Endothelial cell of umbilical vein (primary cell): ENCODE measurements at regions not wholly inside any gene's neighbourhood (a gene's known extent, or its start where the extent isn't known, plus 50 kb on each side); places are given as distances from the start of the nearest gene placed in this dataset.

Experiments used
- BruUV-seq: library from RNA; stranded (reverse); fragments of 400-500 nt; replicated peaks from 2 replicates; lab custom pipeline; 2021; lab: Mats Ljungman, UMichigan
- CTCF ChIA-PET: fragments of 300-600, 350-600 bp; sonication (Branson Sonifier 250); formaldehyde crosslinking; loops from one replicate; lab custom pipeline; 2021; ENCODE audit warnings: antibody characterized with exemption, inconsistent platforms; lab: Charles Lee
- POLR2A ChIA-PET: fragments of 300-600, 350-600 bp; sonication (Branson Sonifier 250); formaldehyde crosslinking; loops from one replicate; lab custom pipeline; 2021; ENCODE audit warnings: antibody characterized with exemption, inconsistent platforms; lab: Charles Lee
- DNase-seq: peaks from one replicate; pipeline ENCODE4 v3.0.0-alpha.2; 2011; ENCODE audit warnings: low read depth, low spot score
- FAIRE-seq: peaks from 2 replicates; lab custom pipeline; 2011; peaks lifted over from hg19 to GRCh38; lab: Jason Lieb, UNC
- H2AFZ ChIP-seq: 2 replicates; pipeline ENCODE4 v1.6.0; 2012; ENCODE audit warnings: low read depth, low read length, control low read depth, inconsistent platforms
- H3K27ac ChIP-seq: 2 replicates; pipeline ENCODE4 v1.5.1; 2011; ENCODE audit warnings: low read depth, mild to moderate bottlenecking, control low read depth, low read length, moderate library complexity; ENCODE audit not compliant: insufficient read depth
- H3K27me3 ChIP-seq, 2 experiments: 2 replicates each; pipeline versions ENCODE4 v1.6.0 to v1.6.1; 2011; ENCODE audit warnings: low read length in 2 of 2, mixed read lengths in 1 of 2; ENCODE audit not compliant: control insufficient read depth in 2 of 2, insufficient read depth in 2 of 2
- H3K36me3 ChIP-seq, 2 experiments: 2 replicates in 1 of 2; 3 replicates in 1 of 2; pipeline ENCODE4 v1.5.1; 2011; ENCODE audit warnings: low read length in 2 of 2, mild to moderate bottlenecking in 1 of 2, moderate library complexity in 1 of 2; ENCODE audit not compliant: control insufficient read depth in 2 of 2, insufficient read depth in 2 of 2; ENCODE audit errors: extremely low read depth in 1 of 2
- H3K4me1 ChIP-seq: 3 replicates; pipeline ENCODE4 v1.5.1; 2011; ENCODE audit warnings: mild to moderate bottlenecking, low read length; ENCODE audit not compliant: control insufficient read depth, insufficient read depth; ENCODE audit errors: extremely low read depth
- H3K4me2 ChIP-seq: 2 replicates; pipeline ENCODE4 v1.6.1; 2011; ENCODE audit warnings: low read length, control low read depth, mixed read lengths; ENCODE audit not compliant: insufficient read depth
- H3K4me3 ChIP-seq, 3 experiments: fragments of 200-600 bp in 1 of 3; sonication (generic), shearing (Covaris generic) in 1 of 3; replicated peaks in 1 of 3; 2 replicates each; pipeline ENCODE4 v1.5.1; 2011 to 2016; ENCODE audit warnings: control low read depth in 3 of 3, low read length in 3 of 3, mild to moderate bottlenecking in 2 of 3, inconsistent platforms in 1 of 3, low read depth in 1 of 3, moderate library complexity in 1 of 3; ENCODE audit not compliant: insufficient read depth in 1 of 3
- H3K79me2 ChIP-seq: 2 replicates; pipeline ENCODE4 v1.6.0; 2012; ENCODE audit warnings: low read length, inconsistent platforms; ENCODE audit not compliant: control insufficient read depth, insufficient read depth
- H3K9ac ChIP-seq: replicated peaks from 2 replicates; pipeline ENCODE3; 2011; ENCODE audit warnings: low read length, control low read depth; ENCODE audit not compliant: insufficient read depth; ENCODE audit errors: extremely low read depth
- H3K9me1 ChIP-seq: replicated peaks from 3 replicates; pipeline ENCODE4 v1.6.0; 2011; ENCODE audit warnings: mild to moderate bottlenecking, low read length; ENCODE audit not compliant: control insufficient read depth, insufficient read depth; ENCODE audit errors: extremely low read depth
- H3K9me3 ChIP-seq: replicated peaks from 2 replicates; pipeline ENCODE4 v1.5.1; 2012; ENCODE audit warnings: low read length, inconsistent platforms; ENCODE audit not compliant: control insufficient read depth, insufficient read depth
- H4K20me1 ChIP-seq: replicated peaks from 2 replicates; pipeline ENCODE3; 2011; ENCODE audit warnings: mild to moderate bottlenecking, low read length; ENCODE audit not compliant: control insufficient read depth, insufficient read depth; ENCODE audit errors: extremely low read depth
- EZH2 ChIP-seq: IDR thresholded peaks from 2 replicates; pipeline ENCODE4 v1.6.1; 2012; ENCODE audit warnings: borderline replicate concordance, low read depth, mild to moderate bottlenecking, moderate library complexity, low read length, inconsistent platforms; ENCODE audit not compliant: severe bottlenecking
- FOS ChIP-seq: IDR thresholded peaks from 2 replicates; pipeline ENCODE4 v1.6.1; 2011; ENCODE audit warnings: mild to moderate bottlenecking, low read length, moderate library complexity, borderline replicate concordance; ENCODE audit not compliant: insufficient read depth
- GATA2 ChIP-seq: IDR thresholded peaks from 2 replicates; pipeline ENCODE4 v1.7.0; 2011; ENCODE audit warnings: low read depth, mild to moderate bottlenecking, moderate library complexity, mixed read lengths, low read length; ENCODE audit not compliant: insufficient read length, insufficient read depth
- JUN ChIP-seq: IDR thresholded peaks from 2 replicates; pipeline ENCODE4 v1.6.1; 2011; ENCODE audit warnings: borderline replicate concordance, low read depth; ENCODE audit not compliant: insufficient read length, insufficient read depth
- MYC ChIP-seq: IDR thresholded peaks from one replicate; pipeline ENCODE4 v1.6.1; 2011; ENCODE audit warnings: mild to moderate bottlenecking, low read depth, low read length
- POLR2A ChIP-seq: IDR thresholded peaks from 2 replicates; pipeline ENCODE4 v1.6.1; 2012; ENCODE audit warnings: low read depth, mild to moderate bottlenecking, control low read depth, low read length
- POLR2AphosphoS5 ChIP-seq: IDR thresholded peaks from 2 replicates; pipeline ENCODE4 v1.6.1; 2012; ENCODE audit warnings: low read depth, mild to moderate bottlenecking, control low read depth, low read length, moderate library complexity; ENCODE audit not compliant: insufficient read depth
- dilution Hi-C: fragments of 300-500 bp; cut with MboI; formaldehyde crosslinking; loops from one replicate; pipeline ENCODE4 v1.15.0; 2019; ENCODE audit warnings: low sequenced_read_pairs; ENCODE audit not compliant: extremely low pct_ligation_motif_present
- intact Hi-C: fragments of 100-400 bp; cut with micrococcal nuclease; formaldehyde crosslinking; loops from one replicate; pipeline ENCODE4 v1.10.0; 2022
- TF ChIP-seq, protein P1 (sequence below), 2 donors: IDR thresholded peaks; 1 replicate in 1 of 2; 2 replicates in 1 of 2; pipeline ENCODE4 v1.5.1; 2011; ENCODE audit warnings: low read length in 2 of 2, mild to moderate bottlenecking in 2 of 2, moderate library complexity in 2 of 2, control low read depth in 1 of 2, inconsistent platforms in 1 of 2, low read depth in 1 of 2; ENCODE audit not compliant: insufficient read depth in 1 of 2; ENCODE audit errors: extremely low read depth in 1 of 2
- TF ChIP-seq, protein P2 (sequence below): IDR thresholded peaks from 2 replicates; pipeline ENCODE4 v1.6.1; 2011; ENCODE audit not compliant: insufficient read depth, insufficient read length

DNA sequence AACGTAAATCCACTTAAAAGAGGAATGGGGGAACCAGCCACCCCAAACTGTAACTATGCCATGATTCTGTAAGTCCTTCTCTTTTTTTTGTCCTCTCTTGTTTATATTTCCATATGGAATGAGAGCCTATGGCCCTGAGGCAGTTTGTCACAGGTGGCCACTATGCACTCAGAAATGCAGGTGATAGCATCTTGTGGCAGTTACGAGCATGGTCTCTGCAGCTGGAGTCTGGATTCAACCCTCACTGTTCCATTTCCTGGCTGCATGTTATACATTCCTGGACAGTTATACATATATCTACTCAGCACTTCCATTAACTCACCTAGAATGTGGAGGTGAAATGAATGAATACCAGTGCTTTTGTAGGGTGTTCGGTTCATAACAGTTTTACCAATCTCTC is 291.5 kb upstream of the FANCL start:
- DNase-seq (no peak), FAIRE-seq (no peak)
- no TSS peak for BruUV-seq
- intact Hi-C loops (no loop called here), dilution Hi-C loops (no loop called here)
- Histone ChIP-seq H3K4me1 (no peaks in the 10 kb centered on the region), H4K20me1 (no peaks in the 10 kb centered on the region), H3K4me3 (no peak overlapping the region), H3K27ac (no peak overlapping the region), H3K9ac (no peak overlapping the region), H3K9me3 (no peaks in the 10 kb centered on the region), H3K27me3 (peaks cover under 1 to 6% of the 10 kb centered on the region in 2 experiments), H3K9me1 (no peaks in the 10 kb centered on the region), H2AFZ (no peak overlapping the region), H3K36me3 (no peaks in the 10 kb centered on the region), H3K4me2 (no peak overlapping the region), H3K79me2 (no peaks in the 10 kb centered on the region)
- TF ChIP-seq, protein P1, sequence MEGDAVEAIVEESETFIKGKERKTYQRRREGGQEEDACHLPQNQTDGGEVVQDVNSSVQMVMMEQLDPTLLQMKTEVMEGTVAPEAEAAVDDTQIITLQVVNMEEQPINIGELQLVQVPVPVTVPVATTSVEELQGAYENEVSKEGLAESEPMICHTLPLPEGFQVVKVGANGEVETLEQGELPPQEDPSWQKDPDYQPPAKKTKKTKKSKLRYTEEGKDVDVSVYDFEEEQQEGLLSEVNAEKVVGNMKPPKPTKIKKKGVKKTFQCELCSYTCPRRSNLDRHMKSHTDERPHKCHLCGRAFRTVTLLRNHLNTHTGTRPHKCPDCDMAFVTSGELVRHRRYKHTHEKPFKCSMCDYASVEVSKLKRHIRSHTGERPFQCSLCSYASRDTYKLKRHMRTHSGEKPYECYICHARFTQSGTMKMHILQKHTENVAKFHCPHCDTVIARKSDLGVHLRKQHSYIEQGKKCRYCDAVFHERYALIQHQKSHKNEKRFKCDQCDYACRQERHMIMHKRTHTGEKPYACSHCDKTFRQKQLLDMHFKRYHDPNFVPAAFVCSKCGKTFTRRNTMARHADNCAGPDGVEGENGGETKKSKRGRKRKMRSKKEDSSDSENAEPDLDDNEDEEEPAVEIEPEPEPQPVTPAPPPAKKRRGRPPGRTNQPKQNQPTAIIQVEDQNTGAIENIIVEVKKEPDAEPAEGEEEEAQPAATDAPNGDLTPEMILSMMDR (IDR thresholded peaks at IDR 0.05; ENCODE audit: extremely low read depth in 1 of 2, insufficient read depth in 1 of 2, low read depth in 1 of 2, low read length in 2 of 2) = no peak
- TF ChIP-seq FOS = no peak
- TF ChIP-seq EZH2 = no peak
- TF ChIP-seq GATA2 = no peak
- TF ChIP-seq, protein P2, sequence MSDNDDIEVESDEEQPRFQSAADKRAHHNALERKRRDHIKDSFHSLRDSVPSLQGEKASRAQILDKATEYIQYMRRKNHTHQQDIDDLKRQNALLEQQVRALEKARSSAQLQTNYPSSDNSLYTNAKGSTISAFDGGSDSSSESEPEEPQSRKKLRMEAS = no peak
- TF ChIP-seq POLR2AphosphoS5 = no peak
- TF ChIP-seq MYC = no peak
- TF ChIP-seq JUN = no peak
- no peak for TF ChIP-seq POLR2A
- CTCF ChIA-PET = interaction anchor here (0.6 kb wide), 1 partner anchor 74 kb away, joined by 3 read pairs; no protein-coding TSS in a partner anchor
- POLR2A ChIA-PET = no interaction called here
